Smooth muscle cell (in vitro differentiated cells): ENCODE measurements at regions not wholly inside any gene's neighbourhood (a gene's known extent, or its start where the extent isn't known, plus 50 kb on each side); places are given as distances from the start of the nearest gene placed in this dataset.

Experiments used
- DNase-seq: peaks from one replicate; lab custom pipeline; 2025; ENCODE audit not compliant: unreplicated experiment; lab: John Stamatoyannopoulos, UW
- H2AFZ ChIP-seq: fragments of 200-600 bp; sonication (generic); 2 replicates; pipeline ENCODE4 v1.6.0; 2016; ENCODE audit warnings: antibody characterized with exemption, low read depth, mild to moderate bottlenecking
- H3F3A ChIP-seq: fragments of 200-600 bp; sonication (generic); 2 replicates; pipeline ENCODE4 v1.6.0; 2017; ENCODE audit warnings: antibody characterized with exemption, low read depth
- H3K27ac ChIP-seq: fragments of 200-600 bp; sonication (generic); 2 replicates; pipeline ENCODE4 v1.5.1; 2016; ENCODE audit warnings: low read depth, mild to moderate bottlenecking
- H3K27me3 ChIP-seq: fragments of 200-600 bp; sonication (generic); 2 replicates; pipeline ENCODE4 v1.6.1; 2016; ENCODE audit warnings: low read depth, mild to moderate bottlenecking
- H3K36me3 ChIP-seq: fragments of 200-600 bp; sonication (generic); 2 replicates; pipeline ENCODE4 v1.5.1; 2016; ENCODE audit warnings: low read depth
- H3K4me1 ChIP-seq: fragments of 200-600 bp; sonication (generic); 2 replicates; pipeline ENCODE4 v1.5.1; 2016; ENCODE audit warnings: low read depth
- H3K4me2 ChIP-seq: fragments of 200-600 bp; sonication (generic); 2 replicates; pipeline ENCODE4 v1.6.0; 2016; ENCODE audit warnings: mild to moderate bottlenecking
- H3K4me3 ChIP-seq: fragments of 200-600 bp; sonication (generic); 2 replicates; pipeline ENCODE4 v1.5.1; 2016; ENCODE audit warnings: mild to moderate bottlenecking
- H3K79me2 ChIP-seq: fragments of 200-600 bp; sonication (generic); 2 replicates; pipeline ENCODE4 v1.6.0; 2016; ENCODE audit warnings: low read depth, mild to moderate bottlenecking
- H3K9ac ChIP-seq: fragments of 200-600 bp; sonication (generic); 2 replicates; pipeline ENCODE4 v1.6.0; 2016; ENCODE audit warnings: low read depth
- H3K9me3 ChIP-seq: fragments of 200-600 bp; sonication (generic); replicated peaks from 2 replicates; pipeline ENCODE4 v1.5.1; 2016; ENCODE audit warnings: low read depth
- H4K20me1 ChIP-seq: fragments of 200-600 bp; sonication (generic); 2 replicates; pipeline ENCODE4 v1.6.0; 2016; ENCODE audit warnings: low read depth
- CTCF ChIP-seq: fragments of 200-600 bp; sonication (generic); IDR thresholded peaks from 2 replicates; pipeline ENCODE4 v1.5.1; 2017; ENCODE audit warnings: borderline replicate concordance, mild to moderate bottlenecking, antibody characterized with exemption; ENCODE audit not compliant: insufficient read depth, poor library complexity, severe bottlenecking
- WGBS: methylation state at CpG from one replicate; pipeline ENCODE4 v1.1.7; 2016; ENCODE audit warnings: low lambda C conversion rate; 5-methylcytosine and 5-hydroxymethylcytosine counted together

GRCh38 chr11:101770648-101771047 is 144.2 kb upstream of the CEP126 start:
- Histone ChIP-seq H3K36me3 (no peaks in the 10 kb centered on the region), H3K79me2 (no peaks in the 10 kb centered on the region), H3K4me2 (no peak overlapping the region), H3K27ac (no peak overlapping the region), H3K9ac (no peak overlapping the region), H3K9me3 (no peaks in the 10 kb centered on the region), H3F3A (no peaks in the 10 kb centered on the region), H2AFZ (no peak overlapping the region), H3K27me3 (no peaks in the 10 kb centered on the region), H3K4me1 (no peaks in the 10 kb centered on the region), H3K4me3 (no peak overlapping the region), H4K20me1 (no peaks in the 10 kb centered on the region)
- 88% methylated on average over 3 of the region's 3 CpGs for WGBS
- TF ChIP-seq CTCF, result no peak
- DNase-seq, result no peak

GRCh38 chr11:101765932-101766331 is 148.9 kb upstream of the CEP126 start:
- Histone ChIP-seq H2AFZ (no peak overlapping the region), H3K4me3 (no peak overlapping the region), H3K27ac (no peak overlapping the region), H3K79me2 (no peaks in the 10 kb centered on the region), H3F3A (no peaks in the 10 kb centered on the region), H3K4me1 (no peaks in the 10 kb centered on the region), H3K36me3 (no peaks in the 10 kb centered on the region), H3K4me2 (no peak overlapping the region), H4K20me1 (no peaks in the 10 kb centered on the region), H3K9ac (no peak overlapping the region), H3K9me3 (no peaks in the 10 kb centered on the region), H3K27me3 (no peaks in the 10 kb centered on the region)
- no peak for DNase-seq
- WGBS, result 92% methylated on average over 3 of the region's 3 CpGs
- no peak for TF ChIP-seq CTCF

- no peaks in the 10 kb centered on the region for H3K9me3 ChIP-seq
- no peak for TF ChIP-seq CTCF
- no peak overlapping the region for H3K4me2 ChIP-seq
- H3K9ac ChIP-seq, result no peak overlapping the region
- no peak for DNase-seq
- H3K27me3 ChIP-seq, result no peaks in the 10 kb centered on the region
- no peaks in the 10 kb centered on the region for H3K79me2 ChIP-seq
- no peaks in the 10 kb centered on the region for H3F3A ChIP-seq
- H3K36me3 ChIP-seq, result no peaks in the 10 kb centered on the region
- no peak overlapping the region for H3K27ac ChIP-seq
- 97% methylated on average over 3 of the region's 3 CpGs for WGBS
- H2AFZ ChIP-seq, result no peak overlapping the region
- H4K20me1 ChIP-seq, result no peaks in the 10 kb centered on the region
- H3K4me1 ChIP-seq, result no peaks in the 10 kb centered on the region
- no peak overlapping the region for H3K4me3 ChIP-seq
Measured at GRCh38 chr11:101759771-101760450, 154.9 kb upstream of the CEP126 start.

GRCh38 chr11:101757741-101758140 is 157.1 kb upstream of the CEP126 start:
- H3K9ac ChIP-seq, result no peak overlapping the region

More at GRCh38 chr11:101757741-101758140, 157.1 kb upstream of the CEP126 start:
- Histone ChIP-seq H3K36me3 (no peaks in the 10 kb centered on the region), H4K20me1 (no peaks in the 10 kb centered on the region), H3K4me2 (no peak overlapping the region), H3K79me2 (no peaks in the 10 kb centered on the region), H3K4me1 (no peaks in the 10 kb centered on the region), H3K27ac (no peak overlapping the region), H3F3A (no peaks in the 10 kb centered on the region), H3K4me3 (no peak overlapping the region), H3K27me3 (no peaks in the 10 kb centered on the region), H3K9me3 (no peaks in the 10 kb centered on the region), H2AFZ (no peak overlapping the region)
- TF ChIP-seq CTCF, result no peak
- WGBS, result 100% methylated on average over 1 of the region's 1 CpG
- no peak for DNase-seq
